ENCODE measurements at regions not wholly inside any gene's neighbourhood (a gene's known extent, or its start where the extent isn't known, plus 50 kb on each side); places are given as distances from the start of the nearest gene placed in this dataset.

DNA sequence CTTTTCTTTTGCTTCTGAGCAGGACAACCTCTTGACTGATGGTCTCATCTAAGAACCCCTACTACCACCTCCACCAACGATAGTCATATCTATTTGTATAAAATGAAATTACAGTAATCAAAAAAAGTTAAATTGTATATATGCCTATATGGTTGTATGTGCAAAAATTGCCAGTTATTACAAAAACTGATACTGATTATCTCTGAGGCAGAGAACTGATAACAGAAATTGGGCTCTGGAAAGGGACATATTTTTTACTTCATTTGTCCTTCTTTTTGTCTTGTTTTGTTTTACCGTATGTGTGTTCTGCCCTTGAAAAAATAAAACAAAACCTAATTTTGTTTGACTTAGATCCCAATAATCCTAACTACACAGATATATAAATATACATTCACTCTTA is 574.4 kb upstream of the NOX3 start:
- no peak for TF ChIP-seq CTCF (IDR thresholded peaks at IDR 0.05; ENCODE audit: low read depth, low read length)
- no peak for TF ChIP-seq EZH2phosphoT487 (IDR thresholded peaks at IDR 0.05; ENCODE audit: low read depth)
